Skeletal muscle tissue (tissue), 3 donors: ENCODE measurements at regions not wholly inside any gene's neighbourhood (a gene's known extent, or its start where the extent isn't known, plus 50 kb on each side); places are given as distances from the start of the nearest gene placed in this dataset.

Source experiments
- H3K27ac ChIP-seq: one replicate; pipeline ENCODE4 v1.7.0; 2013; ENCODE audit warnings: mild to moderate bottlenecking, low read depth, low read length, inconsistent platforms
- H3K27me3 ChIP-seq, 3 donors: one replicate each; pipeline ENCODE4 v1.7.0; 2013; ENCODE audit warnings: low read length in 3 of 3; ENCODE audit not compliant: control insufficient read depth in 3 of 3, insufficient read depth in 3 of 3
- H3K36me3 ChIP-seq, 3 donors: one replicate each; pipeline ENCODE4 v1.7.0; 2013; ENCODE audit warnings: low read length in 3 of 3; ENCODE audit not compliant: control insufficient read depth in 3 of 3, insufficient read depth in 3 of 3
- H3K4me1 ChIP-seq, 3 donors: one replicate each; pipeline ENCODE4 v1.7.0; 2013; ENCODE audit warnings: low read length in 3 of 3, mild to moderate bottlenecking in 3 of 3; ENCODE audit not compliant: control insufficient read depth in 3 of 3, insufficient read depth in 3 of 3
- H3K4me3 ChIP-seq, 3 donors: one replicate each; pipeline ENCODE4 v1.7.0; 2013; ENCODE audit warnings: low read length in 3 of 3
- H3K9ac ChIP-seq, 3 donors: one replicate each; pipeline ENCODE4 v1.7.0; 2013; ENCODE audit warnings: low read length in 3 of 3, mild to moderate bottlenecking in 3 of 3, moderate library complexity in 2 of 3, low read depth in 1 of 3
- H3K9me3 ChIP-seq, 3 donors: one replicate each; pipeline ENCODE4 v1.7.0; 2013; ENCODE audit warnings: low read length in 3 of 3; ENCODE audit not compliant: control insufficient read depth in 3 of 3
- donor health status: Osteomylitis.

GRCh38 chr1:25096307-25097150 is 135.8 kb downstream of the SYF2 start:
- Histone ChIP-seq H3K9me3 (no peaks in the 10 kb centered on the region), H3K27me3 (peaks cover 0 to 10% (median 9%) of the 10 kb centered on the region in 3 donors), H3K9ac (no peak overlapping the region), H3K4me1 (peaks cover 0 to 5% (median 0%) of the 10 kb centered on the region in 3 donors), H3K27ac (no peak overlapping the region), H3K4me3 (no peak overlapping the region), H3K36me3 (no peaks in the 10 kb centered on the region)

GRCh38 chr1:25095635-25096200 is 136.6 kb downstream of the SYF2 start:
- Histone ChIP-seq H3K9me3 (no peaks in the 10 kb centered on the region), H3K27me3 (peaks cover 0 to 12% (median 10%) of the 10 kb centered on the region in 3 donors), H3K4me1 (peaks cover 0 to 5% (median 0%) of the 10 kb centered on the region in 3 donors), H3K4me3 (no peak overlapping the region), H3K9ac (no peak overlapping the region), H3K27ac (no peak overlapping the region), H3K36me3 (no peaks in the 10 kb centered on the region)

GRCh38 chr1:25094995-25095394 is 137.3 kb downstream of the SYF2 start:
- no peak overlapping the region for H3K27ac ChIP-seq
- H3K4me1 ChIP-seq: peaks cover 0 to 5% (median 0%) of the 10 kb centered on the region in 3 donors
- no peaks in the 10 kb centered on the region for H3K9me3 ChIP-seq
- peaks cover 0 to 14% (median 10%) of the 10 kb centered on the region in 3 donors for H3K27me3 ChIP-seq
- no peak overlapping the region for H3K4me3 ChIP-seq
- H3K36me3 ChIP-seq: no peaks in the 10 kb centered on the region
- no peak overlapping the region for H3K9ac ChIP-seq

- Histone ChIP-seq H3K36me3 (no peaks in the 10 kb centered on the region), H3K27me3 (peaks cover 0 to 21% (median 10%) of the 10 kb centered on the region in 3 donors), H3K4me3 (no peak overlapping the region), H3K9ac (no peak overlapping the region), H3K9me3 (no peaks in the 10 kb centered on the region), H3K27ac (no peak overlapping the region), H3K4me1 (peaks cover 0 to 2% (median 0%) of the 10 kb centered on the region in 3 donors)
Observed at GRCh38 chr1:25094229-25094628, 138.1 kb downstream of the SYF2 start.

GRCh38 chr1:25091658-25092057 is 140.6 kb downstream of the SYF2 start:
- Histone ChIP-seq H3K27me3 (peaks cover 0 to 23% (median 16%) of the 10 kb centered on the region in 3 donors), H3K9ac (no peak overlapping the region), H3K4me1 (no peaks in the 10 kb centered on the region), H3K9me3 (no peaks in the 10 kb centered on the region), H3K27ac (no peak overlapping the region), H3K36me3 (no peaks in the 10 kb centered on the region), H3K4me3 (no peak overlapping the region)

GRCh38 chr1:25090707-25091422 is 141.4 kb downstream of the SYF2 start:
- Histone ChIP-seq H3K4me3 (no peak overlapping the region), H3K36me3 (no peaks in the 10 kb centered on the region), H3K27me3 (peaks cover 0 to 23% (median 16%) of the 10 kb centered on the region in 3 donors), H3K4me1 (no peaks in the 10 kb centered on the region), H3K9me3 (no peaks in the 10 kb centered on the region), H3K27ac (no peak overlapping the region), H3K9ac (no peak overlapping the region)

- Histone ChIP-seq H3K36me3 (no peaks in the 10 kb centered on the region), H3K9ac (no peak overlapping the region), H3K4me3 (no peak overlapping the region), H3K4me1 (no peaks in the 10 kb centered on the region), H3K27me3 (peaks cover 0 to 23% (median 12%) of the 10 kb centered on the region in 3 donors), H3K27ac (no peak overlapping the region), H3K9me3 (no peaks in the 10 kb centered on the region)
Observed at GRCh38 chr1:25089772-25090171, 142.5 kb downstream of the SYF2 start.

- peaks cover 0 to 23% (median 11%) of the 10 kb centered on the region in 3 donors for H3K27me3 ChIP-seq
Observed at GRCh38 chr1:25088946-25089345, 143.4 kb downstream of the SYF2 start.

GRCh38 chr1:25088180-25088701 is 144.1 kb downstream of the SYF2 start:
- H3K9me3 ChIP-seq: no peaks in the 10 kb centered on the region
- no peak overlapping the region for H3K27ac ChIP-seq
- H3K4me1 ChIP-seq: no peaks in the 10 kb centered on the region
- H3K36me3 ChIP-seq: no peaks in the 10 kb centered on the region
- H3K9ac ChIP-seq: no peak overlapping the region
- peaks cover 0 to 28% (median 11%) of the 10 kb centered on the region in 3 donors for H3K27me3 ChIP-seq
- H3K4me3 ChIP-seq: no peak overlapping the region

More at GRCh38 chr1:25088946-25089345, 143.4 kb downstream of the SYF2 start:
- H3K9ac ChIP-seq: no peak overlapping the region
- no peak overlapping the region for H3K4me3 ChIP-seq
- H3K4me1 ChIP-seq: no peaks in the 10 kb centered on the region
- H3K9me3 ChIP-seq: no peaks in the 10 kb centered on the region
- H3K27ac ChIP-seq: no peak overlapping the region
- no peaks in the 10 kb centered on the region for H3K36me3 ChIP-seq
